Hematopoietic multipotent progenitor cell (in vitro differentiated cells): ENCODE measurements at regions not wholly inside any gene's neighbourhood (a gene's known extent, or its start where the extent isn't known, plus 50 kb on each side); places are given as distances from the start of the nearest gene placed in this dataset.
"Not testable (repeated sequence)": the region's sequence is repeated elsewhere in the genome, so short reads cannot be mapped to it uniquely, and the experiment has no call there.

ENCODE experiments used
- DNase-seq, 3 donors: peaks; one replicate each; pipeline ENCODE4 v3.0.0-alpha.2; 2011 to 2015; ENCODE audit warnings: low read depth in 2 of 3, low spot score in 2 of 3

DNA sequence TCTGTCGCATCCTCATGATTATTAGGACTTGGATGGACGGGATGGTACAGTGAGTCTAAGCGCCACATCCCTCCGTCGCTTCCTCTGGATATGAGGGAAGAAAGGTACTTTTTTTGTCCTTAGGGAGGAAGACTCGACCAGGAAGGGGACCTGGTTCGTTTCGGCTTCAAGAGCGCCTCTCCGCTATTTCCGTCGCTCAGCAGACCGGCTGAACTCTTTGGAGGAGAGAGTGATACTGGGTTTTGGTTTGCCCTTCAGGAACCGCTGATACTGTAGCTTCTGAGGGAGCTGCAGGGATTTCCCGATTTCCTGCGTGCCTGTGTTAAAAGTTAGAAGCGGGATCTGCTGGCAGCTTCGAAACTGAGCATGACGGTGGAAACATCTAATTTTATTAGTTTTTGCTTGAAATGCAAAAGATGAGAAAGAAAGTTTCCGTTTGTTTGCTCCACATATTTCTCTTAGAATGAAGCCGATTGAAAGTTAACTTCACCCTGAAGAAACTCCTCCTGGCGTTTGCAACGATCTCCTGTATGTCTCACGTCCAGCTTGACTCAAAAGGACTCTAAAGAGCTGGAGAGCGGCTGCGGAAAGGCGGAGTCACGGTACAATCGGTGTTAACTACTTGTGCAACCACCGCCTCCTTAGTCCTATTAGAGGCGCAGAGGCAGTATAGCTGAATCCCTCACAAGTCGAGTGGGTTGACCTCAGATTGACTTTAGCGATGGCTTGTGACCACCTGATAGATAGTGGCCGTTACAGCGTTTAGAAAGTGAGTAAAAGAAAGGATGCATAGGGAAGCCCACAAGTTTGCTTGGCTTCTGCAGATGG lies 129.4 kb downstream of the TRIM27 start:
- DNase-seq: no peak

DNA sequence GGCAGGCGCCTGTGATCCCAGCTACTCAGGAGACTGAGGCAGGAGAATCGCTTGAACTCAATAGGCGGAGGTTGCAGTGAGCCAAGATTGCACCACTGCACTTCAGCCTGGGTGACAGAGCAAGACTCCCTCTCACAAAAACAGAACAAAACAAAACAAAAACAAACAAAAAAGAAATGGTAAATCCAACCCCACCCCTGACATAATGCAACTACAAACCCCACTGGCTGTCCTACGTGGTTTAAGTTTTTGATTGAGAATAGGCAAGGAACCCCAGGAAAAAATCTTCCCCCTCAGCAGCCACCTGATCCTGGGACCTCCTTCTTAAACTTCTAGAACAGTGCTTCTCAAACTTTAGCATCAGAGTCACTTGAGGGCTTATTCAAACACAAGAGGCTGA lies 123.1 kb downstream of the TRIM27 start:
- not testable (repeated sequence) for DNase-seq

DNA sequence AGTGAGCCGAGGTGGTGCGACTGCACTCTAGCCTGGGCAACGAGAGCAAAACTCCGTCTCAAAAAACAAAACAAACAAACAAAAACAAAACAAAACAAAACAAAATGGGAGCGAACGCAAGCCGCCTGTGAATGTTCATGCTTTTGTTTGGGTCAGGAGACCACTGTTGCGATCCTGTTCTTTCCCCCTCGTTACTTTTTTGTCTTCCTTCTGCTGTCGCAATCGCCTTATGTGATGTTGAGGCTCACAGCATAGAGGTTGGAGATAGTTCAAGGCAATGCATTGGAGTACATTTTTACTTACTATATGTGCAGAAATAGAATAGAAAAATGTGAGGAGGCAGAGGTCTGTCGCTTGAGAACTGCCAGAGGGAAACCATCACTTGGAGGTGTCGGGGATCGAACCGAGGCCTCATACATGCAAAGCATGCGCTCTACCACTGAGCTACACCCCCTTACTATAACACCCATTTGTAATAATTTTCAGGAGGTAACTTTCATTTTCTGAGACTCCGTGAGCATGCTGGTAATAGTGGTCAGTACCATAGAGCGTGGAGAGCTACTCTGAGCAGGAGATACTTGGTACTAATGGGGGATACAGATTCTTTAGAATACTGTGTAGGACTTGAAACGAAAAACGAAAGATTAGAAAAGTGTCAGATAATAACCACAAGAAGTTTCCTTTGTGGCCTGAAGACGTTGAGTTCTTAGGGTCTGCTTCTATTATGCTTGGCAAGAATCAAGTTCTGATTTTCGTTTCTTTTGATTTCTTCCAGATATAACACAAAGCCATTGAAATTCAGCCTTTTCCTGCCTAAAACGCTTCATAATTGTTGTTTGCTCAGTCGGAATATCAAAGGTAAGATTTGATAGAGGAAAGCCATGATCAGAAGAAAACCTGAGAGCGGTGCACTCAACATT lies 121.1 kb downstream of the TRIM27 start:
- DNase-seq: no peak

DNA sequence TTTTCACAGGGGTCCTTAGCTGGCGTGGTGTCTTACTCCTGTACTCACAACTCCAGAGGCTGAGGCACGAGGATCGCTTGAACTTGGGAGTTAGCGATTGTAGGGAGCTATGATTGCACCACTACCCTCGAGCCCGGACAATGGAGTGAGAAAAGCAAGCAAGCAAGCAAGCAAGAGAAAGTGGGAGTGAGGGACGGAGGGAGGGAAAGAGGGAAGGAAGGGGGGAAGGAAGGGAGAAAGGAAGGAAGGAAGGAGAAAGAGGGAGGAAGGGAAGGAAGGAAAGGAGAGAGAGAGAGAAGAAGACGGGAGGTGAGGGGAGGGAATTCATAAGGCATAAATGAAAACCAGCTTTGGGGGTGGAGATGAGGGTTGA lies 120.5 kb downstream of the TRIM27 start:
- DNase-seq: no peak

DNA sequence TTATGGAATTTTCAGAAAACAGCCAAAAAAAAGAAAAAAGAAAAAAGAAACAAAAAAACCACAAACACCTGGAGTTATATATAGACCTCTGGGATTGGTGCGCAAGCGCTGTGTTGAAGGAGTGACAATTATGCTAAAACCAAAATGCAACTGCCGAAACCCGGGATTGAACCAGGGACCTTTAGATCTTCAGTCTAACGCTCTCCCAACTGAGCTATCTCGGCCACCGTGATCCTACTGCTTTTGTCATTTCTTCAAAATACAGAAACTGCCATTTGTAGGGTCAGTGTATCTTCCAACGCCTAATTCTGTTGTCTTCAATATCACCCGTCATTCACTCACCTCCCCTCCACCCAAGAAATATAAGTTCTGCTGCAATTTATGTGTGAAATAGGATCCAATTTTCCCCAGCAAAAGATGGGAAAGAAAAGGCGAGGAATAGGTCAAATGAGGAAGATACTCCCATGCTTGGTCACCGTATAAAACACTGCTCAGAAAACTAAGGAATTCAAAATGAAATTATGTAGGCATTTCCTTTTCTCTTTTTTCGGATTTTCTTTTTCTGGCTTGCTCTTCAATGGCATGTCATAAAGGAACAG lies 116.0 kb downstream of the TRIM27 start:
- peak in 1 of 3 donors; percentile 68 for DNase-seq

DNA sequence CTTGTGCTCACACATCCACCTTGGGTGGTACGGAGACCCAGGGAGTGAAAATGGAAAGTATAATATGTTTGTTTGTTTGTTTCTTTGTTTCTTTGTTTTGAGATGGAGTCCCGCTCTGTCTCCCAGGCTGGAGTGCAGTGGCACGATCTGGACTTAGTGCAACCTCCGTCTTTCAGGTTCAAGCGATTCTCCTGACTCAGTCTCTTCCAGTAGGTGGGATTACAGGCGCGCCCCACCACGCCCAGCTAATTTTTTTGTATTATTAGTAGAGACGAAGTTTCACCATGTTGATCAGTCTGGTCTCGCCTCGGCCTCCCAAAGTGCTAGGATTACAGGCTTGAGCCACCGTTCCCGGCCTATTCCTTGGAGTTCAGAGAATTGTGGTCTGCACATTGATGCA lies 115.4 kb downstream of the TRIM27 start:
- no peak for DNase-seq

DNA sequence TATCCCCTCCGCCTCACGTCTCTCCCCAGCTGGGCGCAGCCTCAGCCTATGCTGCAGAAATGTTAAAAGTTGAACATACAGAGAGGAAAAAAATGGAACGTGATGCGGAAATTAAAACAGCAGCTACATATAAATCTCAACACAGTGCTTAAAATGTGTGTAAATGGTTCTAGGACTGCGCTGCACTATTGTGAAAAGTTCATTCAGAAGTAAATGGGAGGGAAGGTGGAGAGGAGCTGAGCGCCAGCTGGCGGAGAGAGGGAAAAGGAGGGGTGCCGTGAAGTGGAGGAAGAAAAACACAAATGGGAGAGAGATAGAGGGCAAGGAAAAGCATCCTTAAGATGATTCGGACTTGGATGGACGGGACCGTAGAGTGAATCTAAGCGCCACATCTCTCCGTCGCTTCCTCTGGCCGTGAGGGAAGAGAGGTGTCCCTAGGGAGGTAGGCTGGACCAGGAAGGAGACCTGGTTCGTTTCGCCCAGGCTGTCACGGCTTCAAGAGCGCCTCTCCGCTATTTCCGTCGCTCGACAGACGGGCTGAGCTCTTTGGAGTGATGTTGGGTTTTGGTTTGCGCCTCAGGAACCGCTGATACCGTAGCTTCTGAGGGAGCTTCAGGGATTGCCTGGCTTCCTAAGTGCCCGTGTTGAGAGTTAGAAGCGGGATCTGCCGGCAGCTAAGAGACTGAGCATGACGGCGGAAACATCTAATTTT lies 113.7 kb downstream of the TRIM27 start:
- DNase-seq: no peak

DNA sequence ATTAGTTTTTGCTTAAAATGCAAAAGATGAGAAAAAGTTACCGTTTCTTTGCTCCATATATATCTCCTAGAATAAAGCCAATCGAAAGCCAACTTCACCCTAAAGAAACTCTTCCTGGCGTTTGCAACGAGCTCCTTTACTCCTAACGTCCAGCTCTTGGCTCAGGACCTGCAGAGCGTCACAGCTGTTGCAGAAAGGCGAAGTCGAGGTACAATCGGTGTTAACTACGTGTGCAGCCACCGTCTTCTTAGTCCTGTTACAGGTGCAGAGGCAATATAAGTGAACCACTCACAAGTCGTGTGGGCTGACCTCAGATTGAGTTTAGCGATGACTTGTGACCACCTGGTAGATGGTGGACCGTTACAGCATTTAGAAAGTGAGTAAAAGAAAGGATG lies 113.1 kb downstream of the TRIM27 start:
- DNase-seq: no peak

DNA sequence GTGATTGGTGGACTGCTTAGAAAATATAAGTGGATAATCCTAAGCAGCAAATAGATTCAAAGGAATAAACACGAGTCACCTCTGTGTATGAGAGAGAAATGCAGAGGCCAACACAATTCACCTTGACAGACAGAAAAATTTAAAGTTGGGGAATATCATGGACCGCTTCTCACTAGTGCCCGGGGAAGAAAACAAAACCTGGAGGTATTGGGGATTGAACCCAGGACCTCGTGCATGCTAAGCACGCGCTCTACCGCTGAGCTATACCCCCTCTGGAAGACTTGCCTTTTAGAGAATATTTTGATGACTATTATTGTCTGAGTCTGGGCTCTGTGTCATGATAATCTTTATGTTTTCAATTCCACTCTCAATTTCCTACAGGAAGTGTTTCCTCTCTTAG lies 111.9 kb downstream of the TRIM27 start:
- no peak for DNase-seq

DNA sequence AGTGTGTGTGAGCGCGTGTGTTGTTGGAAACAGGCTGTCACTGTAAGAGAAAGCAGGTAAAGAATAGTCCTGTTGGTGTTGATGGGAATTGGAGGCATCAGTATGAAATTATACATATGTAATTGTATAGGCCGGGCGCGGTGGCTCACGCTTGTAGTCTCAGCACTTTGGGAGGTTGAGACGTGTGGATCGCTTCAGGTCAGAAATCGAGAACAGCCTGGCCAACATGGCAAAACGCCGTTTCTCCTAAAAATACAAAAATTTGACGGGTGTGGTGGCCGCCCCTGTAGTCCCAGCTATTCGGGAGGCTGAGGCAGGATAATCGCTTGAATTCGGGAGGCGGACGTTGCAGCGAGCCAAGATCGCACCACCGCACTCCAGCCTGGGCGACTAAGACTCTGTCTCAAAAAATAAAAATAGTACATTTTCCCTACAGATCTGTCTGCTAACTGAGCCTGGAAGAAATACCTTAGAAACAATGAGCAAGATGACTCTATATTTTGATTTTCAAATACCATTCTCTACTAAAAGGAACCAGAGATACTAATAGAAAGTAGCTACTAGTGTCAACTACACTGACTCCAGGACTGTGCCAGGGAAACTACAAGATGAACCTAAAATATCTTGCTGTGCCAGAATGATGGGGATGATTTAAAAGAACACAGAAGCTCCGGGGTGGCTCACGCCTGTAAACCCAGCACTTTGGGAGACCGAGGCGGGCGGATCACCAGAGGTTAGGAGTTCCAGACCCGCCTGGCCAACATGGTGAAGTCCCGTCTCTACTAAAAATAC lies 110.8 kb downstream of the TRIM27 start:
- no peak for DNase-seq

DNA sequence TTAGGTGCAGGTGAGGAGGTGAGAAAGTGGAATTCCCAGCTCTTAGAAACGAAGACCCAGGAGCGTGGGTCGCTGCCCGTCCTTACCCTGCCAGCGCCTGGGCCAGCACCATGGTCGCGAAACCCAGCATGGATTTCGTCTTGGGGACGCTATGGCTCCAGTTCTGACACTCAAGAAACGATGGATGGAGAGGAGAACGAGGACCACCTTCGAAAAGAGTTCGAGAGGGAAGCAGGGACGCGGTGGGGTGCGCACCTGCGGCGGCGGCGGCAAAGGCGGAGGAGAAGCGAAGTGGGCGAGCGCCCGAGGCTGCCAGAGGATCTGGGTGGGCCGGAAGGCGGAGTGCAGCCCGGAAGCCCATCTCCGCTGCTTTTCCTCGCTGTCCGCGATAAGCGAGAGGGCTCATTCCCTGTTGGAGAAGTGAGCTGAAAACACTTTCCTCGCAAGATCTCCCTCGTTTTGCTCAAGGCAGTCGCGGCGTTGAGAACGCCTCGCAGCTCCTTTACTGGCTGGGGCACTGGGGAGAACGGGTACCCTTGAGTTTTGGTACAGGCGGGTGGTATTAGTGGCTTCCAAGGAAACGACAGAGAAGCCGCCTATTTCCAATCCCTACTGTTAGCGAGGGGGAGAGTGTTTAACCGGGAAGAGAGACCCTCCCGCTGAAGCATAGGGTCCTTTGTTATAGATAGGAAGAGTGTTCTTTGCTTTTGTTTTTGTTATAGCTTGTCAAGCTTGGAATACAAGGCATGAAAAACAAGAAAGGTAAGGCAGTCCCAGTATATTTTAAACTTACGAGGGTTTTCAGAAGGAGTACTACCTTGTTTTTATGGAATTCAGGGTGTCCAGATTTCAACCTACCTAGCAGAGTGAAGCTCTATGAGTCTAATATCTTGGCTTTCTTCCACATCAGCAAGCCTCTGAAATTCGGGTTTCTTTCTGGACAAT lies 109.5 kb downstream of the TRIM27 start:
- no peak for DNase-seq

DNA sequence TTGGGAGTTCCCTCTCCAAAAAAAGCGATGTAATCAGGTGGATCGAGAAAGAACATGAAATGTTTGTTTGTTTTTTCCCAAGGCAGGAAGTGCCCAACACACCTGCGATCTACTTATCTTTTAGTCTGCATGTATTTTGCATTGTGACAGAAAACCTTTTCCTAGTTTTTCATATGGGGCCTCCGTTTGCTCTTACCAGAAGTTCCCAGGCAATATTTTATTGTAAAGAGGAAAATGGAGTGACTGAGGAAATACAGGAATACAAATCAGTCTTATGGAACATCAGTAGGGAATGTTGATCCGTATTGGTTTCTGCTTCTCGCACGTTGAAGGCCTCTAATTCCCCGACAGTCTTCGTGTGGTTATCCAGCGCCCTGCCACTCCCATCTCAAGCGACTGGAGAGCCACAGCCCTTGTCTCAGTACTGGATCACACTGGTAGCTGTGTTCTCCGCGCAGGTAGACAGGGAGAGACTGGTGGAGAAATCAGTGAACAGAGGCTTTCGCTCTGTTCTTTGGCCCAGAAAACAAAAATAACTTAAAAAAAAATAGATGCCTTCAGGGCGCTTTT lies 107.4 kb downstream of the TRIM27 start:
- DNase-seq: no peak

DNA sequence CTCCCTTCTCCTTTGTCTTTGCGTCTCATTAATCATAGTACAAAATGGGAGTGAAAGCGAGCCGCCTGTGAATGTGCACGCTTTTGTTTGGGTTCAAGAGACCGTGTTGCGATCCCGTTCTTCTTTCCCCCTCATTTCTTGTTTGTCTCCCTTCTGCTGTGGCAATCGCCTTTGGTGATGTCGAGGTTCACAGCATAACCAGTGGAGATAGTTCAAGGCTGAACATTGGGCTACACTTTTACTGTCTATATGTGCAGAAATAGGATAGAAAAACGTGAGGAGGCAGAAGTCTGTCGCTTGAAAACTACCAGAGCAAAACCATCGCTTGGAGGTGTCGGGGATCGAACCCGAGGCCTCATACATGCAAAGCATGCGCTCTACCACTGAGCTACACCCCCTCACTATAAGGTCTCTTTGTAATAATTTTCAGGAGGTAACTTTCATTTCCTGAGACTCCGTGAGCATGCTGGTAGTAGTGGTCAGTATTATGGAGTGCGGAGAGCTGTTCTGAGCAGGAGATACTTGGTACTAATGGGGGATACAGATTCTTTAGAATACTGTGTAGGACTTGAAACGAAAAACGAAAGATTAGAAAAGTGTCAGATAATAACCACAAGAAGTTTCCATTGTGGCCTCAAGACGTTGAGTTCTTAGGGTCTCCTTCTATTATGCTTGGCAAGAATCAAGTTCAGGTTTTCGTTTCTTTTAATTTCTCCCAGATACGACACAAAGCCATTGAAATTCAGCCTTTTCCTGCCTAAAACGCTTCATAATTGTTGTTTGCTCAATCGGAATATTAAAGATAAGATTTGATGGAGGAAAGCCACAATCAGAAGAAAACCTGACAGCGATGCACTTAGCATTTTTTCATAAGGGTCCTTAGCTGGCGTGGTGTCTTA lies 106.6 kb downstream of the TRIM27 start:
- DNase-seq: no peak

DNA sequence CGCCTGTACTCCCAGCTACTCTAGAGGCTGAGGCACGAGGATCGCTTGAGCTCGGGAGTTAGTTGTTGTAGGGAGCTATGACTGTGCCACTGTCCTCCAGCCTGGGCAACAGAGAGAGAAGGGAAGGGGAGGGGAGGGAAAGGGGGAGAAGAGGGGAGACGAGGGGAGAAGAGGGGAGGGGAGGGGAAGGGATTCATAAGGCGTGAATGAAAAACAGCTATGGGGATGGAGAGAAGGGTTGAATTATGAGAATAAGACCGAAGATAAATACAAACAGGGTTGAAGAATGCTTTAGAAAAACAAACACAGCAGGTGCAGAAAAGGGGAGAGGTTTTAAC lies 106.0 kb downstream of the TRIM27 start:
- DNase-seq: no peak

DNA sequence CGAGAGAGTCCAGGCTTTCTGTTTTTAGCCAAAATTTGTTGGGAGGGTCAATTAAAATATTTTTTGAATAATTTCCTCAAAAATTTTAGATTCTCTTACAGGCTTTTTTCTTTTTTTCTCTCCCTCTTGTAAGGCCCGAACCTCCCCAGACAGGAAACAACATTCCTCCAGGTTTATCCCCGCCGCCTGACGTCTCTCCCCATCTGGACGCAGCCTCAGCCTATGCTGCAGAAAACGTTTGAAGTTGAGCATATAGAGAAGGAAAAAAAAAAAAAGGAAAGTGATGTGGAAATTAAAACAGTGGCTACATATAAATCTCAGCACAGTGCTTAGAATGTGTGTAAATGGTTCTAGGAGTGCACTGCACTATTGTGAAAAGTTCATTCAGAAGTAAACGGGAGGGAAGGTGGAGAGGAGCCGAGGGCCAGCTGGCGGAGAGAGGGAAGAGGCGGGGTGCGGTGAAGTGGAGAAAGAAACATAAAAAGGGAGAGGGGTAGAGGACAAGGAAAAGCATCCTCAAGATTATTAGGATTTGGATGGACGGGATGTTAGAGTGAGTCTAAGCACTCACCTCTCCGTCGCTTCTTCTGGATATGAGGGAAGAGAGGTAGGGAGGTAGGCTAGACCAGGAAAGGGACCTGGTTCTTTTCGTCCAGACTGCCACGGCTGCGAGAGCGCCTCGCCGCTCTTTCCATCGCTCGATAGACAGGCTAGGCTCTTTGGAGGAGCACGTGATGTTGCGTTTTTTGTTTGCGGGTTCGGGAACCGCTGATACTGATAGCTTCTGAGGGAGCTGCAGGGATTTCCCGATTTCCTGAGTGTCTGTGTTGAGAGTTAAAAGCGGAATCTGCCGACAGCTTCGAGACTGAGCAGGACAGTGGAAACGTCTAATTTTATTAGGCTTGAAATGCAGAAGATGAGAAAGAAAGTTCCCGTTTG lies 98.7 kb downstream of the TRIM27 start:
- no peak for DNase-seq

DNA sequence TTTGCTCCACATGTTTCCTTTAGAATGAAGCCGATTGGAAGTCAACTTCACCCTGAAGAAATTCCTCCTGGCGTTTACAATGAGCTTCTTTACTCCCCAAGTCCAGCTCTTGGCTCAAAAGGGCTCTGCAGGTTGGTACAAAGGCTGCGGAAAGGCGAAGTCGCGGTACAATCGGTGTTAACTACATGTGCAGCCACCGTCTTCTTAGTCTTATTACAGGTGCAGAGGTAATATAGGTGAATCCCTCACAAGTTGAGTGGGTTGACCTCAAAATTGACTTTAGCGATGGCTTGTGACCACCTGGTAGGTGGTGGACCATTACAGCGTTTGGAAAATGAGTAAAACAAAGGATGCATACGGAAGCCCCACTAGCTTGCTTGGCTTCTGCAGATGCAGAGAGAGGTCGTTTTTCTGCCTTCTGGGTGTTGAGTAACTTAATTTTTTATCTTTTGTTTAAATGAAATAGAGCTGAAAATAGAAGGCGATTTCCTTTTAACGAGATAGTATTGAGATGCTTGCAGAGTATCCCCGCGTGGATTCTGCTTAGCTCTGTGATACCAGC lies 98.0 kb downstream of the TRIM27 start:
- DNase-seq: no peak
